GM23248 (cell line): ENCODE measurements at regions not wholly inside any gene's neighbourhood (a gene's known extent, or its start where the extent isn't known, plus 50 kb on each side); places are given as distances from the start of the nearest gene placed in this dataset.

Source experiments
- EZH2 ChIP-seq: fragments of 200-600 bp; sonication (generic); IDR thresholded peaks from 2 replicates; pipeline ENCODE4 v1.6.1; 2018; ENCODE audit warnings: antibody characterized with exemption, mild to moderate bottlenecking; ENCODE audit not compliant: insufficient read depth, poor library complexity, severe bottlenecking
- EZH2phosphoT487 ChIP-seq: fragments of 200-600 bp; sonication (generic); IDR thresholded peaks from 2 replicates; pipeline ENCODE4 v1.6.1; 2018; ENCODE audit warnings: antibody characterized with exemption, moderate library complexity, mild to moderate bottlenecking, low read depth; ENCODE audit not compliant: insufficient read depth

GRCh38 chr4:24734511-24734910 is 60.9 kb upstream of the SOD3 start:
- no peak for TF ChIP-seq EZH2
- no peak for TF ChIP-seq EZH2phosphoT487
